Spleen (tissue), 3 donors: ENCODE measurements at regions not wholly inside any gene's neighbourhood (a gene's known extent, or its start where the extent isn't known, plus 50 kb on each side); places are given as distances from the start of the nearest gene placed in this dataset.

ENCODE experiments used
- POLR2A ChIP-seq, 3 donors: fragments of 450-650 bp; IDR thresholded peaks; one replicate each; pipeline ENCODE4 v1.5.1; 2017; ENCODE audit warnings: antibody characterized with exemption in 3 of 3, mild to moderate bottlenecking in 1 of 3
- POLR2AphosphoS5 ChIP-seq, 3 donors: sonication (generic); formaldehyde crosslinking; IDR thresholded peaks; one replicate each; pipeline ENCODE4 v1.5.1; 2017; ENCODE audit warnings: antibody characterized with exemption in 3 of 3

DNA sequence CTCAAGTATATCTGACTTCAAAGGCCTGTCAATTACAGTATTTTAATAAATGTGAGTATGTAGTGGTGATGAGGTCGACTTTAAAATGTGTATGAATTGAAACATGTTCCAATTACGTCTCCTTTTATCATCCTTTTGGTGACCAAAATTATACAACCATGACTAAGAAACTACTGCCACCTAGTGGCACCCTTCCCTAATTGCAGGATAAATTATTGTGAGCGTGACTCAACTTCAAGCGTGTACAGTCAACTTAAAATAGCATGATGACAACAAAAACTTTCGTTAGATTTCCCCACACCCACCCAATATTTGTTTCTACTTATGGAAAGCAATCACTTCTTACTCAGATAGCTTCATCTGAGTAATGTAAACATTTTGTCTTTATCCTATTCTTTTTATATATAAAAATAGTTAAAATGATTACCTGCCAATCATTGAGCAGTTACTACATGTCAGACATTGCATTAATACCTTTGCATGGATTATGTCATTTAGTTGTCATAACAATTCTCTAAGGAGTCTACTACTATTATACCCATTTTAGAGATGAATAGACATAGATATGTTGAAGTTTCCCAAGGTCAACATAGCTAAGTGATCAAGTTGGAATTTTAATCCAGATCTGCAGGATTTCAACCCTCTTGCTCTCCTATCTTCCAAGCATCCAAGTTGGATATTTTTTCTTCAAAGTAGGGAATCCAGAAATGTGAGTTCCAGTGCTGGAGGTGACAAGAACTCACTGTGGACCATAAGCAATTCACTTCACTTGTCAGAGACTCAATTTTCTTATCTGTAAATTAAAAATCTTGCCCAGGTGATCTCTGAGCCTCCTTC, 106.0 kb downstream of the MEX3B start:
- TF ChIP-seq POLR2A (IDR thresholded peaks at IDR 0.05) = no peak
- no peak for TF ChIP-seq POLR2AphosphoS5 (IDR thresholded peaks at IDR 0.05)
